WI38 (cell line): ENCODE measurements at regions not wholly inside any gene's neighbourhood (a gene's known extent, or its start where the extent isn't known, plus 50 kb on each side); places are given as distances from the start of the nearest gene placed in this dataset.

Experiments used
- H3K4me3 ChIP-seq: 2 replicates; pipeline ENCODE4 v1.5.1; 2011; ENCODE audit warnings: low read depth, mild to moderate bottlenecking, control low read depth, low read length
- TF ChIP-seq, protein P1 (sequence below): IDR thresholded peaks from 2 replicates; pipeline ENCODE4 v1.5.1; 2012; ENCODE audit warnings: low read depth, mild to moderate bottlenecking, control low read depth, low read length

DNA sequence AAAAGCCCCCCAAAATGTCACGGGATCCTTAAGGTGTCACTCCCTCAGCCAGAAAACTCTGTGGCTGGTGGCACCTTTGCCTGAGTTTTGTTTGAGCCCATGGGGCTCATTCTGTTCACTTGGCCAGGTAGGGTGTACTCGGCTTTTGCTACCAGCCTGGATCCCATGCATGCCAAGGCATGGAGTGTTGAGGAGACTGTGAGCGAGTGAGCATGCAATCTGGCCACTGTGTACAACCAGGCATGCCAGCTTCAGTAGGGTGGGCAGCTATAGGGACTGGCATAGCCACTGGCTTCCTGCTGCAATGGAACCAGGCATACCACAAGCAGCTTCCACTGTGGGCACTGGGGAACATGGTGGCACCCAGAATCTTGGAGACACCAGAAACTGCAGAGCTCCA is 436.0 kb upstream of the GRM3 start:
- TF ChIP-seq, protein P1, sequence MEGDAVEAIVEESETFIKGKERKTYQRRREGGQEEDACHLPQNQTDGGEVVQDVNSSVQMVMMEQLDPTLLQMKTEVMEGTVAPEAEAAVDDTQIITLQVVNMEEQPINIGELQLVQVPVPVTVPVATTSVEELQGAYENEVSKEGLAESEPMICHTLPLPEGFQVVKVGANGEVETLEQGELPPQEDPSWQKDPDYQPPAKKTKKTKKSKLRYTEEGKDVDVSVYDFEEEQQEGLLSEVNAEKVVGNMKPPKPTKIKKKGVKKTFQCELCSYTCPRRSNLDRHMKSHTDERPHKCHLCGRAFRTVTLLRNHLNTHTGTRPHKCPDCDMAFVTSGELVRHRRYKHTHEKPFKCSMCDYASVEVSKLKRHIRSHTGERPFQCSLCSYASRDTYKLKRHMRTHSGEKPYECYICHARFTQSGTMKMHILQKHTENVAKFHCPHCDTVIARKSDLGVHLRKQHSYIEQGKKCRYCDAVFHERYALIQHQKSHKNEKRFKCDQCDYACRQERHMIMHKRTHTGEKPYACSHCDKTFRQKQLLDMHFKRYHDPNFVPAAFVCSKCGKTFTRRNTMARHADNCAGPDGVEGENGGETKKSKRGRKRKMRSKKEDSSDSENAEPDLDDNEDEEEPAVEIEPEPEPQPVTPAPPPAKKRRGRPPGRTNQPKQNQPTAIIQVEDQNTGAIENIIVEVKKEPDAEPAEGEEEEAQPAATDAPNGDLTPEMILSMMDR: no peak
- H3K4me3 ChIP-seq: no peak overlapping the region

DNA sequence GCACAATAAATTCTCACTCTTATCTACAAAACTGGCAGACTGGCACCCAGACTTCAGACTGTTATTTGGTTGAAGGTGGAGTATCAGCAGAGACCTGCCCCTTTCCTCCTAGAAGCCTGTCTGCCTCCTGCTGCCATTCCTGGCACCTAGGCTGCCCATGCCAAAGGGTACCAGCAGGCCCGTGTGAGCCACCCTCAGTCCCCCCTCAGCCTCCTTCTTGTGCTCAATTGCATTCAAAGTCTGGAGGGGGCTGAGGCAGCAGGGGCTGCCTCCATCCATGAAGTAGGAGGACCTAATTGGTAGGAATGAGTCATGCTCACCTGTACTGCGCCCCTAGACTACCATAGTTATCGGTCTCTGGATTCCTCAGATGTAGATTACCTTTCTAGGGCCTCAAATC is 440.9 kb upstream of the GRM3 start:
- no peak overlapping the region for H3K4me3 ChIP-seq
- TF ChIP-seq, protein P1: no peak

DNA sequence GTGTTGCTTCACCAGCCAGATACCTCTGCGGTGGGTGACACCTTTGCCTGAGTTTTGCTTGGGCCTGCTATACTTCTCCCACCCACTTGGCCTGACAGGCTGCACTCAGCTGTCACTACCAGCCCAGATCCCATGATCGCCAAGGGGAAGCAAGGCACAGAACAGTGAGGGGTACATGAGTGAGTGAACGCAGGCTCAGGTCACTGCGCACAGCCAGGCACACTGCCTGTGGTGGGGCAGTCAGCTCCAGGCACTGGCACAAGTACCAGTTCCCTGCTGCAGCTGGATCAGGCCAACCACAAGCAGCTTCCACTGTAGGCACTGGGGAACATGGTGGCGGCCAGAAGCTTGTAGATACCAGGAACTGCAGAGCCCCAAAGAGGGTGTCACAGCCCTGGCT is 441.9 kb upstream of the GRM3 start:
- H3K4me3 ChIP-seq: no peak overlapping the region
- TF ChIP-seq, protein P1: no peak

DNA sequence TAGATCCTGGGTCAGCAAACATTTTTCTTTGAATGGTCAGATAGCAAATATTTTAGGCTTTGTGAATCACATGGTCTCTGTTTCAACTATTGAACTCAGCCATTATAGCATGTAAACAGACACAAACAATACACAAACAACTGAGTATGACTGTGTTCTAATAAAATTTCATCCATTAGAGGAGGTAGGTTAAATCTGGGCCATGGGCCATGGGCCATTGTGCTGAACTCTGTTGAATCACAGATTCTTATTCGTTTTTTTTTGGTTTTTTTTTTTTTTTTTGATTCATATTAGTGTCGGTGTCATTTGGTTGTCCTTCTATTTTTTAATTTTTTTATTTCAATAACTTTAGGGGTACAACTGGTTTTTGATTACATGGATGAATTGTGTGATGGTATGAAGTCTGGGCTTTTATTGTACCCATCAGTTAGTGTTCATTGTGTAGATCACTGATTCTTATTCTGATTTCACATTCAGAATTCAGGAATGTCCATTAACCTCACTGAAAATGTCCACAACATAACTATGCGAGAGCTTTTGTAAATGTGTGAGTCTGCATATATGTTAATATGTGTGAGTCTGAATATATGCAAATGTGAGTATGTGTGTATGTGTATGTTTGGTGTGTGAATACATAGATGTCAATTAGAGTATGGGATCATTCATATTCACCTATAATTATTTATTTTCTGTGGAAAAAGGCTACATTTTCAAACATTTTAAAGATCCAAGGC is 443.7 kb upstream of the GRM3 start:
- no peak overlapping the region for H3K4me3 ChIP-seq
- TF ChIP-seq, protein P1: no peak

DNA sequence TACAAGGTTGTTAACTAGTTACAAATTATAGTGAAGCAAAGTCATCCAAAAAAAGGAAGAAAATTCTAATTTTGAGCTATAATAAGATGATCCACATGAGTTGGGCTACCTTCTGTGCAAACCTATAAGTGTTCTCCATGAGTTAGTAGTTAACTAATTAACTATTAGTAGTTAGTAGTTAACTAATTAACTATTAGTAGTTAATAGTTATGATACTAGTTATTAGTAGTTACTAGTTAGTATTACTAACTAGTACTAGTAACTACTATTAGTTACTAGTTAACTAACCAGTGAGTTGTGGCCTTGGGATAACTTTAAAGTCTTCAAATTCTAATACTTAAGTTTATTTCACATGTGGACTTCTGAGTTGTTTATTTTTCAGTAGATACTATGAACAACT is 453.4 kb upstream of the GRM3 start:
- H3K4me3 ChIP-seq: no peak overlapping the region

DNA sequence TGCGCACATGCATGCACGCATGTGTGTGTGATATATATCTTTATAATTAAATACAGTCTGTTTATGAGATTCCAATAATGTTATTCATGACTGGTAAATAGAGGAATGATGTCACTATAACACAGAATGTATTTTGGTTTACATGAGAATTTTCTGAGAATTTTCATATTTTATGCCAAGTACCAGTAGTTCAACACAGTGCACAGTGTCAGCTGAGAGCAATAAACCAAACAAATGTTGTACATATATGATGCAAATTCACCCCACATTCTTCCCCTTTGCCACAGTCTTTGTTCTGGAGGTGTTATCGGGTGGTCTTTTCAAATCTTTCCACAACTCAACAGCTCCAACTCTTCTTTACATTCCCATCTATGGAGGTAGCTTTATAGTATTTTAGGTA is 462.2 kb upstream of the GRM3 start:
- H3K4me3 ChIP-seq: no peak overlapping the region
- TF ChIP-seq, protein P1: no peak

More for the DNA sequence above, 453.4 kb upstream of the GRM3 start:
- TF ChIP-seq, protein P1: no peak

DNA sequence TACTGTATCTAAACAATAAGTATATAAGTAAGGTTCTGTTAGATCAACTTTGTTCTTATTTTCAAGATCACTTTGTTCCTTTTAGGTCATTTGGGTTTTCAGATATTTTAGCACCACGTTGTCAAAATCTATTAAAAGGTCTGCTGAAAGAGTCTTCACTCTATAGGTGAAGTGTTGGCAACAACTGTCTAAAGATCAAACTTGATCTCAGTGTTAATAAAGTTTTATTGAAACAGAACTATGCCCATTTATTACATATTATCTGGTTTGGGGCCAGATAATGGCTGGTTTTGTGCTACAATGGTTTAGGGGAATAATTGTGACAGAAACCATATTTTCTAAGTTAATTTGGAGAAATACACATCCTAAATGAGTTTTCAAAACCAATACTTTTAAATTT is 478.9 kb upstream of the GRM3 start:
- no peak overlapping the region for H3K4me3 ChIP-seq
- TF ChIP-seq, protein P1: no peak
